ENCODE measurements at regions not wholly inside any gene's neighbourhood (a gene's known extent, or its start where the extent isn't known, plus 50 kb on each side); places are given as distances from the start of the nearest gene placed in this dataset.

DNA sequence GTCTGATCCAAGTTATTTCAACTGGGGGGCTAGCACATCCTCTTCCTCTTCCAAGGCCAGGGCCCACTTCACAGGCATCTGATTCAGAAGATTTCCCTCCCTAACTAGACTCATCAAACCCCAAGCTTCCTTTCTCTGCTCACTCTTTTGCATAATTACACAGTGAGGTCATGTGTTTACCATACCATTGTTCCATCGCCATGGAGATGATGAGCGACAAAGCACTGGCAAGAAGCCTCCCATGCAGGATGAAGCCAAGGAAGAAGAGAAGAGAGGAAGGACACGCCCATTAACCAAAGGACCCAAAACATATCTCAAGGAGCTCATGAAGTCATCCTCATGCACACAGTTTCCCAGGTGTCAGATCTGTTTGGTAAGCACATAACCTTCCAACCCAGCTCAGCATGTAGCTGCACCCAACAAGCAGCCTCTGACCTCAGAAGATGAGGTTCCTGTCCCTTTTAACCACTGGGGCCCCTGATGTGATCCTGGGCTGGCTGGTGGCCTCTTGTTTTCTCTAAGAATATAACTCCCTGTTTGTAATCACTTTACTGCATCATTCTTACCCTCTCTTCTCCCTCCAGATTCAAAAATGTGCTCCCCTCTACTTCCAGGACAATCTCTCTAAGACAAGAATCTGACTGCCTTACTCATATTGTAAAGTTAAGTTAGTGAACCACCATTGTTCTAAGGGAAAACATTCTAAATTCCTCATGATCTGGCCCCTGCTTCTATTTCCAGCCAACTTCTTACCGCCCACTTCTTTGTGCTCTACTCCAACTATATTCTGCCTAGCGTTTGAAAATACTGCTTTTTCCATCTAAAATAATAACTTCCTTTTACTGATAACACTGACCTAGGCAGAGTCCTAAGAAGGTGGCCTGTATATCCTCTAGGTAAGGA, 190.1 kb downstream of the TTC32 start:
- DNase-seq, result no peak

DNA sequence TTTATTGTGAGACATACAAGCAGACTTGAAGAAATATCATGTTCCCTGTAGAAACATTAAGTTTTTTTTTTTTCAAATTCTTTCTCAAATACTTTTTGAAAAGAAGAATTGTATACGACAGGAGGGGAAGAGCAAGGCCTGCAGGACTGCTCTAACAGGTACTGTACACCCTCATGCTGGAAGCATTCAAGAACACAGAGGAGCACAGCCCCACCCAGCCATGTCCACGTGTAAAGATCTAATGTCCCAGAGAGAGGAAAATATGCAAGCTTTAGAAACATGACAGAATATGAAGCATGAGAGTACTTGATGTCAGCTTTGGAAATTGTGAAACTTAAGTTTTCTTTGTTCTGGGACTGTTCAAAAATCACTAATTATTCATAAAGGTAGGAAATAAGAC, 191.6 kb downstream of the TTC32 start:
- no peak for DNase-seq

DNA sequence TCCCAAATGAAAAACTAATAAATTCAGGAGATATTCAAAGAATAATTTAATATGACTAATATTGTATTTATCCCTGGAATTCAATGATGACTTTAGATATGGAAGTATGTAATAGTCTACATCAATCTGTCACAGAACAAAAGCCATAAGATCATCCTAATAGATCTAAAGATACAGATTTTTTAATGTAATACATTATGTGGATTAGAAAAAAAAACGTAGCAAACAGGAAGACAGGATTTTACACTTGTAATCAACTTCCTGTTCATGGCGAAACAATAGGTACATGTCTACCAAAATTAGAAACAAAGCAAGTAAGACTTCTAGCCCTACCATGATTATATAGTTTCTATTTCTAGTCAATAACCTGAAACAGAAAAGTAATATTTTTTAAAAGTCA, 192.2 kb downstream of the TTC32 start:
- DNase-seq, result no peak

DNA sequence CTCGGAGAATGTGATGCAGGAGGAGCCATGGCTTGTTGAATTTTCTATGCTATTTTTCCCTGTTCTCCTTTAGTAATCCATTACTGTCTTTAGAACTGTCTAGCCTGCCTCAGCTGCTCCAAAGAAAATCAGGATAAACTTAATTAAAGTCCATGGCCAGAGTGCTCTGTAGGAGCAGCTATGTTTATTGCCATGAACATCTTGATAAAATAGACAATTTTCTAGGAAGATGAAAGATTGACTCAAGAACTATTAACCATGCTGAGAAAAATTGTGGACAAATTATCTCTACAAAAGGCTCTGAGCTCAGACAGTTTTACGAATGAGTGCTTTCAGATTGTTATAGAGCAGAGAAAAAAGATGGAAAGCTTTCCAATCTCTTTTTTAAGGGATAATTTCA, 193.0 kb downstream of the TTC32 start:
- DNase-seq, result no peak

DNA sequence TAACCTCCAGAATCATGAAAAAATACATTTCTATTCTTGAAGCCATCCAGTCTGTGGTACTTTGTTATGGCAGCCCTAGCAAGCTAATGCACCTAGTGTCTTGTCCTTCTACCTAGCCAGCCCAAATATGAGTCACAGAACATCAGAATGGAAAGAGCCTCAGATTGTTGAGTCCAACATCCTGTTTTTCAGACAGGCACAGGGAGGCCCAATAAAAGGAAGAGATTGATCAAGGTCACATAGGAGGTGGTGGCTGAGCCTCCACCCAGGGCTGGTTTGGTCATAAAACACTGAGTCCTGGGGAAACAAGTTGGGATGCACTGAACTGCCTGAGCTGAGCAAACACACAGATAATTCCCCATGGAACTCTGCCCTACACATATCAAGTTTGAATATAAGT, 195.5 kb downstream of the TTC32 start:
- no peak for DNase-seq

DNA sequence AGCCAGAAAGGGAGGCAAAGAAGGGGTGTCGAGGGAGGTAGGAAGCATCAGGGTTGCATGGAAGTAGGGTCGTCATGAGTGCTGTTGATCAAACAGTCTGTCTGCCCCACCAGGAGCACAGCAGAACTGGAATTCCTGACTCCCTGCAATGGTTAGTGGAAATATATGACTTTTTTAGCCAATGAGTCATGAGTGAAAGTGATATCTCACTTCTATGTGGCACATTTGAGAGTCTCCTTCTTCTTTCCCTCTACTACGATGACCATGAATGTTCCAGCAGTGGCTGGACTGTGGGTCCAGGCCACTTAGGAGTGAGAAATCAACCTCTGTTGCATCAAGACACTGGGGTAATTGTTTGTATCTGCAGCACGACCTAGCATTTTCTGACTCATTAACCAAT, 199.5 kb downstream of the TTC32 start:
- no peak for DNase-seq

DNA sequence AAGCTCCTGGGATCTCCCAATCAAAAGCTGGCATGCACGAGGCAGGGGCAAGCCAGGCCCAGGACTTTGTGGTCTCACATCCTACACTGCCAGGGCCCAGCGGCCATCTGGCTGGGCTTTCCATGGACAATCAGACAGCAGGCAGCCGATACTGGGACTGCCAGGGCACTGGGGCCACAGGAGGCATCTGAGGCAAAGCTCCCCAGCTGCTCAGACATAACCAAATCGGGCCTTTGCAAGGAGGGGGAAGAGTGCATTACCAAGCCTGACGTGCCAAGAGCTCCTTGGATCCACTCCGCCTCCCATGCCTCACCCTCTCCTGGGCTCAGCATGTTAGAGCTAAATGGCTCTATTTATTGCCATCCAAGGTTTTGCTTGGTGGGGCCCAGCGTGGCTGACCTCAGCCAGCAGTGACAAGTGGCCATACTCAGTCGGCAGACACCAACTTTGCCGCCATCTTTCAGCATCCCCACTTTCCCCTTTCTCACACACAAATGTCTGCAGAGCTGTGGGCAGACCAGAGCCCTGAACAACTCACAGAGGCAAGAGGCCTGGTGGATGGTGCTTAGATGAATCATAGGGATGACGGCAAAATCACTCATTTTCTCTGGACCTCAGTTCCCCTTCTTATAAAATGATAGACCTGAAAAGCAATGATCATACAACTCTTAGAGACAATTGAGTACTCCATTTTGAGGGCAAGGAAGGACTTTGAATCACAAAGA, 200.8 kb downstream of the TTC32 start:
- DNase-seq, result no peak

DNA sequence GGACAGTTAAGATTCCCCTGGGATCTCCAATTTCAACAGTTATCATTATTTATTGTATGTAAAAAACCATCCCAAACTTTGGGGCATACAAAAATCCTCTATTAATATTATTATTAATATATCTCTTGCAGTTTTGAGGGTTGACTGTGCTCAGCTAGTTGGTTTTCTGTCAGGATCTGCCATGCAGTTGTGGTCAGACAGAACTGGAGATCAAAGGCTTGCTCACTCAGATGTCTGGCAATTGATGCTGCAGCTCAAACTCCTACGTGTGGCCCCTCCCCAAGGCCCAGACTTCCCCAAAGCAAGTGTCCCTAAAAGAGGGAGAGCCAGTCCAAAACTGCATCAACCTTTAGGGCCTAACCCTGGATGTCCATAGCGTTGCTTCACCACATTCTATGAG, 204.7 kb downstream of the TTC32 start:
- no peak for DNase-seq

DNA sequence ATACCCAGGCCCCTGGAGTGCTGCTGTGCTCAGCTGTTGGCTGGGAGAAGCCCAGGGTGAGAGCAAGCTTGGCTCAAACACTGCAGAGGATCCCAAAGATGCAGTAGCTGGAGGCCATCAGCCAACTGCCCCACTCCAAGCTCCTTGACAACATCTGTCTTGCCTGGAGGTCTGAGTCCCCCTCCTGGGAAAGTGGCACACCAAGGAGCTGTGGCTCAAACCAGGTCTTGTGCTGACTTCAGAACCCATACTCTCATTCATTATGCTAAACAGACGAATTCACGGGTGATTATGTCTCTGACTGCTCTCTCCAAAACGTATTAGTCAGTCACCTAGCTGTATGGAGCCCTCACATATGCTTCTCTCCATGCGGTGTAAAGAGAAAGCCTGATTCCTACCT, 206.1 kb downstream of the TTC32 start:
- no peak for DNase-seq

DNA sequence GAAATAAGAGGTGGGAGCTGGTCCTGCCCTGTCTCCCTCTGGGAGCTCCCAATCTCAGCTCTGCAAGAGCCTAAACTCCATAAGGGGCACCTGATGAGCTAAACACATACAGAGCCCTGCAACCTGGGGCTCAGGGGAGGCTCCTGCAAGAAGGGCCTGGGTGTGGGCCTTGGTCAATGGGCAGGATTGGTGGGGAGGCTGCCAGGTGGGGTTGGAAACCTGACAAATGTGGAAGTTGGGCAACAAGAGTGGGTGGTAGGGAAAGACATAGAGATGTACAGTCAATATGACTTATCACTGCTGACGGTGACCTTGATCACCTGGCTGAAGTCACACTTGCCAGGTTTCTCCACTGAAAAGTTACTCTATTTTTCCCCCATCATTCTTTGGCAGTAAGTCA, 209.9 kb downstream of the TTC32 start:
- no peak for DNase-seq

DNA sequence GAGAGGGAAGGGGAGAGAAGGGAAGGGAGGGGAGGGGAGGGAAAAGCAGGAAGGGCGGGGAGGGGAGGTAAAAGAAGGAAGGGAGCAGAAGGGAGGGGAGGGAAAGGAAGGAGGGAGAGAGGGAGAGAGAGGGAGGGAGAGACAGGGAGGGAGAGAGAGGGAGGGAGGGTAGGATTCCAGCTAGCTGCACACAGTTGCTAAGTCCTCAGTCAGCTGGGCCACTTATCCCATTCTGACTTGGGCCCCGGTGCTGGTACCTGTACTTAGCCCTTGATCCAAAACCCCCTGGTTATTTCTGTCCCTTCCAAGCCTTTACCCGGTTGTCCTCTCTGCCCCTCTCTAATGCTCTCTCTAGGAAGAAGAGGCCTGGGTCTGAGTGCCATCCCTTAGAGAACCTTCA, 211.4 kb downstream of the TTC32 start:
- DNase-seq, result no peak

DNA sequence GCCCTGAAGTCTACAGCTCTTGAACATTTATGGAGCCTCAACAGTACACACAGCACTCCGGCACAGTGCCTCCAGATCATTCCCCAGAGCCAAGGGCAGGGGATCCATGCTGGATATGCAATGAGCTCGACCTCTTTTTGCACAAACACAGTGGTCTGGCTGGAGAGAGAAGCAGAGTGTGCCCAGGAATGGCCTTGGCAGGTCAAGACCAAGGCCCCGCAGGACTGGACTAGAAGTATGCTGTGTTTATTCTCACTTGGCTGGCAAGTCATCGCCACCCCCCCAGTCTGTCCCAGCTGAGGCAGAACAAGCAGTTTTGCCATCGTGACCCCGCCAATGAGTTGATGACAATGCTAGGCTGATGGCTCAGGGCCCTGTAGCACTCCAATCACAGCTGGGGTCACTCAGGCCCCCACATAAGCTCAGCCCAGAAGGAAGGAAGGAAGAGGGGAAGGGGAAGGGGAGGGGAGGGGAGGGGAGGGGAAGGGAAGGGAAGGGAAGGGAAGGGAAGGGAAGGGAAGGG, 212.1 kb downstream of the TTC32 start:
- no peak for DNase-seq

DNA sequence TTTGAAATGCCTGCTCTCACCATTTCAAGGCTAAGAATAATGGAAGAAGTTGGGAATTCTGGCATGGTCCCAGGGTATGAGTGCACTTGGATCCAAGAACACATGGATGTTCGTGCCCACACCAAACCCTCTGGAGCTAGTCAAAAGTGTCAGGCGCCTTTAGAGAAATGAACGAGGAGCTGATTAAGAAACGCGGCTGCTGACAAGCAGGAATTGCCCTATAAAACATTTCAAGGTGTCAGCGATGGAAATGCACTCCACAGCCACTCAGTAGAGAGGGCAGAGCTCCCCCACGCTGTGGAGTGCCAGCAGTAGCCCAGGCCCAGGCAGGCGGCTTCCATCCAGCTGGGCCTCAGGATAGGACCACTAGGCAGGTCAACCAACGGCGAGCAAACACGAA, 213.7 kb downstream of the TTC32 start:
- no peak for DNase-seq

DNA sequence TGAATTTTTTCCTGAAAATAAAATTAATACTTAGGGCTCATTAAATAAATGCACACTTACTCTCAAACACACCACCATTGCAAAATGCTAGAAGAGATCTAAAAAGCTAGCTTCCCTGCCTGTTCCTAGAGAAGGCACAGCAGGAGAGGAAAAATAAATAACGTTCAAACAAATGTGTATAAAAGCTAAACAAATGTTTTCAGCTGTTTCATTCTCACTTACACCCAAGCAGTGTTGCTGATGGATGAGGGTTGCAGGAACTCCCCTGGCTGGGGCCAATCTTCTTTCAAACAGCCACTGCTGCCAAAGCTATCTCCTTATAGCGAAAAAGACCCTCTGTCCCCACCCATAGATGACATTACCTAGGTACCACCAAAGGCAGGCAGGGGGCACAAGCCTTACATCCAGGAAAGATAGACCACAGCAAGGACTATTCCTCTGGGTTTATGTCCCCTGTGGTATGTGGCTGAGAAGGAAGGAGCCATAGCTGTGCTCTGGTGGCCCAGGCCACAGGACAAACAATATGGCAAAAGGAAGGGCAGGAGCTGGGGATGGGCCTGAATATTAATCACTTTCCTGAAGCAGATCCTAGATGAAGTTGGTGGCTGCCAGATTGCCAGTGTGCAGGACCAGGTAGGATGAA, 214.6 kb downstream of the TTC32 start:
- DNase-seq, result no peak

DNA sequence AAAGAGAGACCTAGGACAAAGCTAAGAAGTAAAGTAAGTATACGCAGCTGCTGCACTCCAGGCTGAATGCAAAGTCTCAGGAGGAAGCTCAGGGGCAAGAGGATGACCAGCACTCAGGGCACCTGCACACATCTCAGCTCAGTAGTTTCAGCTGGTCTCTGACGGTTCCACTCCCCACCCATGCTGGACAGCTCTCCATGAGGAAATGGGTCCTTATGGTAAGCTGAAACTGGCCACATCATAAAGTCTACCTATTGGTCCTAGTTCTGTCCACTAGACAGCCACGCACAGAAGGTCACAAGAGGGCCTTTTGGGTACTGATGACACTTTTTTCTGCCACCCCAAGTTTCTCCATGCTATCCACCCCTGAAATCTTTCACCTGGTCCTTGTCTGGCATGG, 215.3 kb downstream of the TTC32 start:
- DNase-seq, result no peak

DNA sequence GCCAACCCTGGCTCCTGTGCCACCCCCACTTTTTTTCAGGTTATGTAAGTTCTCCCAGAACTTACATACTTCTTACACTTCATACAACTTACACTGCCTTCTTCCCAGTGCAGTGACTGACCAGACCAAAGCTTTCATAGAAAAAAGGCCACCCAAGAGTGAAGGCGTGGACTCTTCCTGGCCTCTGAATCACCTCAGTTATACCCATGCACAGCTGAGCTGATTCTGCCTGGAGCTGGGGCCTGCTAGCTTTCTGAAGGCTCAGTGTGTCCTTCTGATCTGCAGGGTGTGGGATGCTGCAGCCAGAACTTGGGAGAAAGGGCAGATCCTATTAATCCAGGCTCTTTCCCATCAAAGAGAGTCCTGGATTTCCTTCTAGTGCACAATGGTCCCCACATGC, 216.1 kb downstream of the TTC32 start:
- no peak for DNase-seq

DNA sequence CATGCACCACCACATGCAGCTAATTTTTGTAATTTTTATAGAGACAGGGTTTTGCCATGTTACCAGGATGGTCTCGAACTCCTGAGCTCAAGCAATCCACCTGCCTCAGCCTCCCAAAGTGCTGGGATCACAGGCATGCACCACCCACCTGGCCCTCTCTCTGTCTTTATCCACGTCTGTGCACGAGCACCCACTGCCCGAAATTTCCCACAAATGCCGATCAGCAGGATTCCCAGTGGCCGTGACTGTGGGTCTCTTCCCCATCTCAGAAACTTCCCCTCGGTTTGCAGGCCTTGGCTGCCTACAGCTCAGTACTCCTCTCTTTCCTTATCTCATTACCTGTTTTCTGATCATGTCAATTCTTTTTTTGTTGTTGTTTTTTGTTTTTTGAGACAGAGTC, 217.3 kb downstream of the TTC32 start:
- DNase-seq, result no peak

DNA sequence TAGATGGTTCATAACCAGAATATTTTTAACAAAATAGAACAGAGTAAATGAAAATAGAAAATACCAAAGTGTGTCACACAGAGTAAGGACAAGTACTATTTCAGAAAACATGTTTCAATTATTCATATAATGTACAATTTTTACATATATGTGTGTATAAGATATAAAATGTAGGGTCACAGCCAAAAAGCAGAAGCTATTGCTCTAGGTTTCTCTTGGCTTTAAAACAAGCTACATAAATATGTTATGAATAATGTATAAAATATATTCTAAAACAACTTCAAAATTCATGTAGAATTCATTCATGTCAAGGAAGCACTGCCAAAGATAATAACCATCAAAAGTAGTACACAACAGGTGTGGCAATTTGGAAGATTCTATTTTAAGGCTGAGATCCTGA, 218.2 kb downstream of the TTC32 start:
- DNase-seq, result no peak

DNA sequence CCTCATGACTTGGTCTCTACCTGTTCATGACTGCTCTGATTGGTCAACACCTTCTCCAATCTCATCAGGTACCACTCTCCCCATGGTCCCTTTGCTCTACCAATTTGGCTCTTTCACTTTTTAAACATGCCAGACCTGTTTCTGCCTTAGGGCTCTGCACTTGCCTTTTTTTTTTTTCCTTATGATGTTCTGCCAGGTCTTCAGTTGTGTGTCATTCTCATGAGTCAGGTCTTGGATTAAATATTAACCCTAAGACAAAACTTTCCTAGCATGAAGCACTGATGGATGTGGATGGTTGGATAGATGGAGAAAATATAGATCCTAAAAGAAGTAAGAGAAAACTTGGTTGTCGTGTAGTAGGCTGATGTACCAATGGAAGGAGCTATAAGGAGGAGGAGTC, 219.3 kb downstream of the TTC32 start:
- DNase-seq, result no peak

DNA sequence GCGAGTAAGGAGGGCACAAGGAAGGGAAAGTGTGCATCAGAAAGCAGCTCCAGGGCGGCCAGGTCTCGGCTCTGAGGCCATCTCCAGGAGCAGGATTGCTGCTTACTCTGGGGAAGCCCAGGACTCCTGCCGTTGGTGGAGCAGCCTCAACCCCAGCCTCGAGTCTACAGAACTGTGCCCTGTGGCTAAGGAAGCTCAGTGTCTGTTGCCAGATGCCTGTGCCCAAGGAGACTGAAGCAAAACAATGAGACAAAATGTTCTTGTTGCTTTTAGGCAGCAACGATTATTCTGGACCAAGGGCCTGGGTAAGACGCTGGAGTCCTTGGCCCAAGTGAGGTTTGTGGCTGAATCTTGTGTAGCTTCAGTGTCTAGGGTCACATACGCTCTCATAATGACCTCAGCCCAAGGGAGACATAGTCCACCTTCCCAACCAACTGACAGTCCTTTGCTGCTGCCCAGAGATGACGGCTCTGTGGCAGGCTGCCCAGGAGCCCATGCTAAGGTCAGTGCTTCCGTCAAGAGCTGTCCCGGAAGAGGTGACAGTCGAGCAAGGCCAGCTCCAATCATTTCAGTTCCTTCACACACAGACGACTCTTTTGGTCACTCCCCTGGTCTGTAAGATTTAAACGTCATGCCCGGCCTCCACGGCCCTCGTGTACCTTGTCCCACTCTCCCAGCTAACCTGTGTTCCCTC, 223.8 kb downstream of the TTC32 start:
- no peak for DNase-seq

DNA sequence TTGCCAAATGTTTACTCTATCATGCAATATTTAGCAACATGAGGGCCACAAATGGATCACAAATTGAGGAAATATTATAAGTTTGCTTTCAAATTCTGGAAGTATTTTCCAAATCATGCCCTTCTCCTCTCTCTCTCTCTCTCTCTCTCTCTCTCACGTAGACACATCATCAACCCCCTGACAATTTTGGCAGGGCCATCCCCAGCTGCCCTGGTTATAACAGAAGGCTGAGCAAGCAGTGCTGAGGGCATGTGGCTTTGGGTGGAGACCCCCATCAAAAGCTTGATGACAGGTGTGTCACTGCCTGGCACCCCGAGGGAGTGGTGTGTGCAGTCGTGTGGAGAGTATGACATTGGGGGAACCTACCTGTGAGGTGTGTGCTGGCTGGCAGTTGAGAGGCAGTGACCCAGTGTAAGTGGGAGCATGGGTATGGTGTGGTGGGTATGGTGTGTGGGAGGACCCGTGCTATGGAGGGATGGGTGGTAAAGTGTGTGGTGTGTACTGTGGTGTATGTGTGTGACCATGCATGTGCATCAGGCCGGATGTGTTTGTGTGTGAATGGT, 224.5 kb downstream of the TTC32 start:
- DNase-seq, result no peak

DNA sequence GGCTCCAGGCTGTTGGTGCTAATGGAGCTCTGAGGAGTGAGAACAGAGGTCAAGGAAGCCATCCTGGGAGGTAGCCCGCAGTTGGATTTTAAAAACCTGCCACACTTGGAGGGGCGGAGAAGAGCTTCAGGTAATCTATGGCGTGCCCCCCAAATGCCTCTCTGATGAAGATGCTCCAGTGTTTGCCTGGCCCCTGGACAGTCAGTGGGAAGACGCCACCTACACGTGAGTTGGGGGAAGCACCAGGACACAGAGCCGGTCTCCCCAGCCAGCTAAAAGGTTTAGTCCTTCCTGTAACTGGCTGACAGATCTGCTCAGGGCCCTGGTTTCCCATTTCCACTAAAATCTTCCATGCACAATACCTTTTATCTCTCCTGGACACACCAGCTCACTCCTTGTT, 225.0 kb downstream of the TTC32 start:
- DNase-seq, result no peak

Data from CD4-positive, alpha-beta T cell treated with Interleukin-10 for 1 hour (primary cell).